Endothelial cell of umbilical vein (primary cell): ENCODE measurements at regions not wholly inside any gene's neighbourhood (a gene's known extent, or its start where the extent isn't known, plus 50 kb on each side); places are given as distances from the start of the nearest gene placed in this dataset.

Source experiments
- BruUV-seq: library from RNA; stranded (reverse); fragments of 400-500 nt; replicated peaks from 2 replicates; lab custom pipeline; 2021; lab: Mats Ljungman, UMichigan
- CTCF ChIA-PET: fragments of 300-600, 350-600 bp; sonication (Branson Sonifier 250); formaldehyde crosslinking; loops from one replicate; lab custom pipeline; 2021; ENCODE audit warnings: antibody characterized with exemption, inconsistent platforms; lab: Charles Lee
- POLR2A ChIA-PET: fragments of 300-600, 350-600 bp; sonication (Branson Sonifier 250); formaldehyde crosslinking; loops from one replicate; lab custom pipeline; 2021; ENCODE audit warnings: antibody characterized with exemption, inconsistent platforms; lab: Charles Lee
- DNase-seq: peaks from one replicate; pipeline ENCODE4 v3.0.0-alpha.2; 2011; ENCODE audit warnings: low read depth, low spot score
- FAIRE-seq: peaks from 2 replicates; lab custom pipeline; 2011; peaks lifted over from hg19 to GRCh38; lab: Jason Lieb, UNC
- H2AFZ ChIP-seq: 2 replicates; pipeline ENCODE4 v1.6.0; 2012; ENCODE audit warnings: low read depth, low read length, control low read depth, inconsistent platforms
- H3K27ac ChIP-seq: 2 replicates; pipeline ENCODE4 v1.5.1; 2011; ENCODE audit warnings: low read depth, mild to moderate bottlenecking, control low read depth, low read length, moderate library complexity; ENCODE audit not compliant: insufficient read depth
- H3K27me3 ChIP-seq, 2 experiments: 2 replicates each; pipeline versions ENCODE4 v1.6.0 to v1.6.1; 2011; ENCODE audit warnings: low read length in 2 of 2, mixed read lengths in 1 of 2; ENCODE audit not compliant: control insufficient read depth in 2 of 2, insufficient read depth in 2 of 2
- H3K36me3 ChIP-seq, 2 experiments: 2 replicates in 1 of 2; 3 replicates in 1 of 2; pipeline ENCODE4 v1.5.1; 2011; ENCODE audit warnings: low read length in 2 of 2, mild to moderate bottlenecking in 1 of 2, moderate library complexity in 1 of 2; ENCODE audit not compliant: control insufficient read depth in 2 of 2, insufficient read depth in 2 of 2; ENCODE audit errors: extremely low read depth in 1 of 2
- H3K4me1 ChIP-seq: 3 replicates; pipeline ENCODE4 v1.5.1; 2011; ENCODE audit warnings: mild to moderate bottlenecking, low read length; ENCODE audit not compliant: control insufficient read depth, insufficient read depth; ENCODE audit errors: extremely low read depth
- H3K4me2 ChIP-seq: 2 replicates; pipeline ENCODE4 v1.6.1; 2011; ENCODE audit warnings: low read length, control low read depth, mixed read lengths; ENCODE audit not compliant: insufficient read depth
- H3K4me3 ChIP-seq, 3 experiments: fragments of 200-600 bp in 1 of 3; sonication (generic), shearing (Covaris generic) in 1 of 3; replicated peaks in 1 of 3; 2 replicates each; pipeline ENCODE4 v1.5.1; 2011 to 2016; ENCODE audit warnings: control low read depth in 3 of 3, low read length in 3 of 3, mild to moderate bottlenecking in 2 of 3, inconsistent platforms in 1 of 3, low read depth in 1 of 3, moderate library complexity in 1 of 3; ENCODE audit not compliant: insufficient read depth in 1 of 3
- H3K79me2 ChIP-seq: 2 replicates; pipeline ENCODE4 v1.6.0; 2012; ENCODE audit warnings: low read length, inconsistent platforms; ENCODE audit not compliant: control insufficient read depth, insufficient read depth
- H3K9ac ChIP-seq: replicated peaks from 2 replicates; pipeline ENCODE3; 2011; ENCODE audit warnings: low read length, control low read depth; ENCODE audit not compliant: insufficient read depth; ENCODE audit errors: extremely low read depth
- H3K9me1 ChIP-seq: replicated peaks from 3 replicates; pipeline ENCODE4 v1.6.0; 2011; ENCODE audit warnings: mild to moderate bottlenecking, low read length; ENCODE audit not compliant: control insufficient read depth, insufficient read depth; ENCODE audit errors: extremely low read depth
- H3K9me3 ChIP-seq: replicated peaks from 2 replicates; pipeline ENCODE4 v1.5.1; 2012; ENCODE audit warnings: low read length, inconsistent platforms; ENCODE audit not compliant: control insufficient read depth, insufficient read depth
- H4K20me1 ChIP-seq: replicated peaks from 2 replicates; pipeline ENCODE3; 2011; ENCODE audit warnings: mild to moderate bottlenecking, low read length; ENCODE audit not compliant: control insufficient read depth, insufficient read depth; ENCODE audit errors: extremely low read depth
- CTCF ChIP-seq, 2 donors: IDR thresholded peaks; 1 replicate in 1 of 2; 2 replicates in 1 of 2; pipeline ENCODE4 v1.5.1; 2011; ENCODE audit warnings: low read length in 2 of 2, mild to moderate bottlenecking in 2 of 2, moderate library complexity in 2 of 2, control low read depth in 1 of 2, inconsistent platforms in 1 of 2, low read depth in 1 of 2; ENCODE audit not compliant: insufficient read depth in 1 of 2; ENCODE audit errors: extremely low read depth in 1 of 2
- EZH2 ChIP-seq: IDR thresholded peaks from 2 replicates; pipeline ENCODE4 v1.6.1; 2012; ENCODE audit warnings: borderline replicate concordance, low read depth, mild to moderate bottlenecking, moderate library complexity, low read length, inconsistent platforms; ENCODE audit not compliant: severe bottlenecking
- FOS ChIP-seq: IDR thresholded peaks from 2 replicates; pipeline ENCODE4 v1.6.1; 2011; ENCODE audit warnings: mild to moderate bottlenecking, low read length, moderate library complexity, borderline replicate concordance; ENCODE audit not compliant: insufficient read depth
- GATA2 ChIP-seq: IDR thresholded peaks from 2 replicates; pipeline ENCODE4 v1.7.0; 2011; ENCODE audit warnings: low read depth, mild to moderate bottlenecking, moderate library complexity, mixed read lengths, low read length; ENCODE audit not compliant: insufficient read length, insufficient read depth
- JUN ChIP-seq: IDR thresholded peaks from 2 replicates; pipeline ENCODE4 v1.6.1; 2011; ENCODE audit warnings: borderline replicate concordance, low read depth; ENCODE audit not compliant: insufficient read length, insufficient read depth
- MYC ChIP-seq: IDR thresholded peaks from one replicate; pipeline ENCODE4 v1.6.1; 2011; ENCODE audit warnings: mild to moderate bottlenecking, low read depth, low read length
- POLR2A ChIP-seq: IDR thresholded peaks from 2 replicates; pipeline ENCODE4 v1.6.1; 2012; ENCODE audit warnings: low read depth, mild to moderate bottlenecking, control low read depth, low read length
- POLR2AphosphoS5 ChIP-seq: IDR thresholded peaks from 2 replicates; pipeline ENCODE4 v1.6.1; 2012; ENCODE audit warnings: low read depth, mild to moderate bottlenecking, control low read depth, low read length, moderate library complexity; ENCODE audit not compliant: insufficient read depth
- dilution Hi-C: fragments of 300-500 bp; cut with MboI; formaldehyde crosslinking; loops from one replicate; pipeline ENCODE4 v1.15.0; 2019; ENCODE audit warnings: low sequenced_read_pairs; ENCODE audit not compliant: extremely low pct_ligation_motif_present
- intact Hi-C: fragments of 100-400 bp; cut with micrococcal nuclease; formaldehyde crosslinking; loops from one replicate; pipeline ENCODE4 v1.10.0; 2022
- TF ChIP-seq, protein P1 (sequence below): IDR thresholded peaks from 2 replicates; pipeline ENCODE4 v1.6.1; 2011; ENCODE audit not compliant: insufficient read depth, insufficient read length

DNA sequence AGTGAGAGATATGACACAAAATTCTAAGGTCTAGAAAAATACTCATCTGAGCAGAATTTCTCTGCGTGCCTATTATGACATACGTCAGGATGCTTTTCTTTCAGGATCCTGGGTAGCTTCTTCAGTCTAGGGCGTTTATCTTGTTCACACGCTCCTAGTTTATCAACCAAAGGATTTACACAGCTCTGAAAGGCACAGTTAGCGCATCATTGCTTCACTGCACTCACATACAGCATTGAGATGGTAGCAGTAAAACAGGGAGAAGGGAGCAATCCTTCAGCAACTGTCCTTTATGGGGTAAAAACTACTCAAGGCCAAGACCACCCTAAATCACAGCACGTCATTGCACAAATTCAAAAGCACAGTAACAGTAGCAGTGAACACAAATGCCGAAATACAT is 222.8 kb downstream of the SUCLG1 start:
- CTCF ChIA-PET: no interaction called here
- no peaks in the 10 kb centered on the region for H3K27me3 ChIP-seq
- no peaks in the 10 kb centered on the region for H3K79me2 ChIP-seq
- no TSS peak for BruUV-seq
- intact Hi-C loops (no loop called here), dilution Hi-C loops (no loop called here)
- no peak overlapping the region for H3K4me2 ChIP-seq
- H2AFZ ChIP-seq: no peak overlapping the region
- DNase-seq: no peak
- no peak overlapping the region for H3K27ac ChIP-seq
- TF ChIP-seq GATA2: no peak
- TF ChIP-seq MYC: no peak
- TF ChIP-seq, protein P1, sequence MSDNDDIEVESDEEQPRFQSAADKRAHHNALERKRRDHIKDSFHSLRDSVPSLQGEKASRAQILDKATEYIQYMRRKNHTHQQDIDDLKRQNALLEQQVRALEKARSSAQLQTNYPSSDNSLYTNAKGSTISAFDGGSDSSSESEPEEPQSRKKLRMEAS: no peak
- TF ChIP-seq JUN: no peak
- no peak for TF ChIP-seq EZH2
- no peak for TF ChIP-seq CTCF (IDR thresholded peaks at IDR 0.05; ENCODE audit: extremely low read depth in 1 of 2, insufficient read depth in 1 of 2, low read depth in 1 of 2, low read length in 2 of 2)
- no peak for TF ChIP-seq FOS
- no peak for TF ChIP-seq POLR2AphosphoS5
- TF ChIP-seq POLR2A: no peak
- no peak for FAIRE-seq
- H3K9ac ChIP-seq: no peak overlapping the region
- H3K9me3 ChIP-seq: peaks cover 1% of the 10 kb centered on the region
- no peaks in the 10 kb centered on the region for H3K9me1 ChIP-seq
- H3K36me3 ChIP-seq: no peaks in the 10 kb centered on the region
- POLR2A ChIA-PET: no interaction called here
- H3K4me1 ChIP-seq: no peaks in the 10 kb centered on the region
- H3K4me3 ChIP-seq: no peak overlapping the region
- H4K20me1 ChIP-seq: no peaks in the 10 kb centered on the region
